GM12878 (cell line): ENCODE measurements at regions not wholly inside any gene's neighbourhood (a gene's known extent, or its start where the extent isn't known, plus 50 kb on each side); places are given as distances from the start of the nearest gene placed in this dataset.
"Not testable (repeated sequence)": the region's sequence is repeated elsewhere in the genome, so short reads cannot be mapped to it uniquely, and the experiment has no call there.

Experiments used
- ATAC-seq: fragments of 200-7000 bp; cut with Tn5 transposase; 3 replicates; pipeline ENCODE4 v1.9.1; 2020; ENCODE audit warnings: mild to moderate bottlenecking, moderate library complexity
- BruUV-seq: library from RNA; stranded (reverse); fragments of 400-500 nt; replicated peaks from 2 replicates; lab custom pipeline; 2021; lab: Mats Ljungman, UMichigan
- CTCF ChIA-PET: fragments of 300-600 bp; sonication (Branson Sonifier 250); formaldehyde crosslinking; extraction: SDS; loops from one replicate; lab custom pipeline; 2021; ENCODE audit warnings: inconsistent platforms; lab: Yijun Ruan, JAX
- POLR2A ChIA-PET: fragments of 350-600 bp; formaldehyde crosslinking; extraction: SDS; loops from one replicate; lab custom pipeline; 2021; ENCODE audit warnings: inconsistent platforms; lab: Charles Lee
- RAD21 ChIA-PET: fragments of 300-600 bp; sonication (Branson Sonifier 250); formaldehyde crosslinking; loops from one replicate; lab custom pipeline; 2023; ENCODE audit warnings: antibody characterized with exemption; ENCODE audit not compliant: unreplicated experiment; lab: Charles Lee
- SMC1A ChIA-PET: fragments of 300-600 bp; sonication (Branson Sonifier 250); formaldehyde crosslinking; loops from one replicate; lab custom pipeline; 2023; ENCODE audit not compliant: unreplicated experiment, uncharacterized antibody; lab: Charles Lee
- DNase-seq: peaks from one replicate; pipeline ENCODE4 v3.0.0-alpha.2; 2011; ENCODE audit warnings: low read depth, low spot score
- FAIRE-seq: peaks from 3 replicates; lab custom pipeline; 2011; peaks lifted over from hg19 to GRCh38; lab: Jason Lieb, UNC
- H2AFZ ChIP-seq: 2 replicates; pipeline ENCODE4 v1.6.0; 2011; ENCODE audit warnings: low read depth, low read length, control low read depth; ENCODE audit not compliant: control insufficient read depth
- H3K27ac ChIP-seq: 2 replicates; pipeline ENCODE4 v1.5.1; 2011; ENCODE audit warnings: control low read depth; ENCODE audit not compliant: control insufficient read depth, insufficient read depth
- H3K27me3 ChIP-seq, 2 experiments: replicated peaks in 1 of 2; 2 replicates each; pipeline versions ENCODE4 v1.6.0 to v1.6.1; 2011; ENCODE audit warnings: low read length in 1 of 2; ENCODE audit not compliant: control insufficient read depth in 2 of 2, insufficient read depth in 2 of 2
- H3K36me3 ChIP-seq, 2 experiments: 2 replicates each; pipeline ENCODE4 v1.5.1; 2011; ENCODE audit warnings: low read length in 1 of 2; ENCODE audit not compliant: control insufficient read depth in 2 of 2, insufficient read depth in 2 of 2
- H3K4me1 ChIP-seq: 2 replicates; pipeline ENCODE4 v1.6.1; 2011; ENCODE audit warnings: mild to moderate bottlenecking, low read length, moderate library complexity, mixed read lengths; ENCODE audit not compliant: control insufficient read depth, insufficient read depth
- H3K4me2 ChIP-seq: 2 replicates; pipeline ENCODE4 v1.6.0; 2011; ENCODE audit warnings: control low read depth; ENCODE audit not compliant: control insufficient read depth, insufficient read depth
- H3K4me3 ChIP-seq: fragments of 200-600 bp; sonication (generic); 2 replicates; pipeline ENCODE4 v1.5.1; 2016
- H3K79me2 ChIP-seq: 2 replicates; pipeline ENCODE4 v1.6.0; 2011; ENCODE audit warnings: low read length; ENCODE audit not compliant: control insufficient read depth, insufficient read depth
- H3K9ac ChIP-seq: 2 replicates; pipeline ENCODE4 v1.8.0; 2011; ENCODE audit warnings: low read length, control low read depth, mixed read lengths; ENCODE audit not compliant: control insufficient read depth, insufficient read depth
- H3K9me3 ChIP-seq: replicated peaks from 3 replicates; pipeline ENCODE4 v1.5.1; 2011; ENCODE audit warnings: mild to moderate bottlenecking, low read length; ENCODE audit not compliant: control insufficient read depth, insufficient read depth
- H4K20me1 ChIP-seq: 2 replicates; pipeline ENCODE4 v1.6.0; 2011; ENCODE audit not compliant: control insufficient read depth, insufficient read depth
- WGBS: methylation state at CpG from one replicate; pipeline ENCODE4 v1.1.6; 2016; ENCODE audit warnings: low lambda C conversion rate; ENCODE audit not compliant: insufficient replicate concordance, insufficient coverage; ENCODE audit errors: missing lambda C conversion rate; 5-methylcytosine and 5-hydroxymethylcytosine counted together
- in situ Hi-C: fragments of 300-500 bp; cut with MboI; formaldehyde crosslinking; loops from 9 replicates; pipeline ENCODE4 v1.14.3; 2018; ENCODE audit warnings: mixed read lengths
- intact Hi-C: fragments of 100-400 bp; cut with micrococcal nuclease; formaldehyde crosslinking; loops from one replicate; pipeline ENCODE4 v1.14.2; 2022; ENCODE audit not compliant: unreplicated experiment

DNA sequence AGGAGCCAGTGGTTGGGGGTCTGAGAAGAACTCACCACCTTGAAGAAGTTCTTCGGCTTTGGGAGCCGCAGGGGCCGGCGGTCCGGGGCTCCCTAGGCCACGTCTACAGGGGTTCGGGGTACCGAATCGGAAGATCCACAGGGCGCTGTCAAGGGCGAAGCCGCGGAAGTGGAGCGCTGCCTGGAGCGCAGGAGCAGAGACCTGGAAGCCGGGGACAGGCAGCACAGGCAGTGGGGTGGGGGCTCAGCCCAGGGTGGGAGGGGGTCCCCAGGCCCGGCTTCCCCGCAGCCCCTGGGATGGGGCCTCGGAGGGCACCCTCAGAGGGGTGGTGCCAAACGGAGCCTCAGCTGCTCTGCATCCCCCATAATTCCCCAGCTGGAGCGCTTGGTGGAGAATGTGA is 93.5 kb upstream of the THOC3 start:
- RAD21 ChIA-PET, in situ Hi-C loops, BruUV-seq: not testable (repeated sequence)

DNA sequence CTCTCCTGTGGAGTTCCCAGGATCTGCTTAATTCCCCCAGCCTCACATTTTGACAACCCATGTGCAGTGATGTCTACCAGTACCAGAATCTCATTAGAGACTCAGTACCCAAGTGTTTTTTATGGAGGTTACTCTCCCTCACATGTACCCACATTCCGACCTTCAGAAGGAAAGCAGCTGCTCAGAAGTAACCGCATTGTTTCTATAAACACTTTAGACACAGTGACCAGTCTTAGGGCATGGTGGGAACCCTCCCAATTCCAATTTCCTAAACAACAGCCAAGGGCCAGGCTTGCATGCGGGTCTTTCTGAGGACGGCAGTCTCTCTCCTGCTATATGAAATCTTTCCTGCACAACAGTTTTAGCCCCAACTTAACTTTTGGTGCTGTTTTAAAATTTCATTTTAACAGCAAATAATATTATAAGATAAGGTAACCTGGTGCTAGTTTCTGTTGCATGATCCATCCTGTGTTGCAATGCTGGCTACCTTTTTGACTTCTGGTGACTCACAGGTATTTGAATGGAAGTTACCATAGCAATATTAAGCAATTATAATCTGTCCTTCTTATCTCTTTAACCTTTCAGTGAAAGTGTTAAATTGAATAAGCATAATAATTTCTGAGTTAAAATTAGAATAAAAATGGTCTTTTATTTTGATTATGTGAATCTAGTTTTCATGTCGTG is 98.3 kb upstream of the THOC3 start:
- POLR2A ChIA-PET, CTCF ChIA-PET, SMC1A ChIA-PET, H3K9me3 ChIP-seq, H3K4me3 ChIP-seq, intact Hi-C loops, in situ Hi-C loops, FAIRE-seq, H3K36me3 ChIP-seq, H3K4me2 ChIP-seq, H4K20me1 ChIP-seq, H3K27me3 ChIP-seq, H3K27ac ChIP-seq, DNase-seq, H3K79me2 ChIP-seq, ATAC-seq, H3K9ac ChIP-seq, H2AFZ ChIP-seq, H3K4me1 ChIP-seq, BruUV-seq, RAD21 ChIA-PET: not testable (repeated sequence)
- 45% methylated on average over 5 of the region's 5 CpGs for WGBS

More for the DNA sequence above, 93.5 kb upstream of the THOC3 start:
- H3K79me2 ChIP-seq, POLR2A ChIA-PET, SMC1A ChIA-PET, H3K36me3 ChIP-seq, H3K27me3 ChIP-seq, CTCF ChIA-PET, H3K4me1 ChIP-seq, H3K9ac ChIP-seq, H2AFZ ChIP-seq, H3K9me3 ChIP-seq, H3K27ac ChIP-seq, intact Hi-C loops, FAIRE-seq, H4K20me1 ChIP-seq, ATAC-seq, H3K4me2 ChIP-seq, DNase-seq, H3K4me3 ChIP-seq: not testable (repeated sequence)
- 90% methylated on average over 8 of the region's 21 CpGs for WGBS

DNA sequence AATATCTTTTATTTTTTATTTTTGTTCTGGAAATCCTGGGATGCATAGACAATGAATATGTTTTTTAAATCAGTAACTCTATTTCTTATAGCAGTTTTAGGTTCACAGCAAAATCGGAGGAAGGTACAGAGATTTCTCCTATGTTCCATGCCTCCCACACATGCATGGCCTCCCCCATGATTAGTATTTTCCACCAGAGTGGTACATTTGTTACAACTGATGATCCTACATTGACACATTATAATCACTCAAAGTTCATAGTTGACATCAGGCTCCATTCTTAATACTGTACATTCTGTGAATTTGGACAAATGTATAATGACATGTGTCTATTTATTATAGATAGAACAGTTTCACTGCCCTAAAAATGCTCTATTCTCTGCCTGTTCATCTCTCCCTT is 99.0 kb upstream of the THOC3 start:
- H3K4me3 ChIP-seq, intact Hi-C loops, in situ Hi-C loops, H3K4me1 ChIP-seq, DNase-seq, H3K9me3 ChIP-seq, FAIRE-seq, H3K9ac ChIP-seq, H3K79me2 ChIP-seq, CTCF ChIA-PET, POLR2A ChIA-PET, BruUV-seq, H2AFZ ChIP-seq, H3K4me2 ChIP-seq, SMC1A ChIA-PET, H3K36me3 ChIP-seq, RAD21 ChIA-PET, H4K20me1 ChIP-seq, H3K27me3 ChIP-seq, ATAC-seq, H3K27ac ChIP-seq: not testable (repeated sequence)
- 0% methylated on average over 1 of the region's 1 CpG for WGBS

DNA sequence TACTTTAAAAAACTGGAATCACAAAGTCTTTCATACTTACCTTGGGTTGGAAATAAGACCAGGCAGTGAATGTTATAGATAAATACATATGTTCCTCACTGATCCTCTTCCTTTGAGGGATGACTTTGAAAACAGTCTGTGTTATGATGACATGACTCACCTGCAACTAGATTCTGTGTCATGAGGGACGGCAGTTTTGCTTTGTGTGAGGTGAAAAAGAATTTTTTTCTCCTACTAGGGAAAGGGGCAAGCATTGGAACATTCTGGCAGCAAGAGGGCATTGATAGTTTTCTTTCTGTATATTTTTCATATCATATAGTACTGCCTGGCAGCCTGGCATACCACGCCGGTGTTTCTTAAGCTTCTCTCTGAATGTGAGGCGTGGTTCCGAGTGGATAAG is 99.8 kb upstream of the THOC3 start:
- H3K9ac ChIP-seq, CTCF ChIA-PET, BruUV-seq, H3K4me2 ChIP-seq, H3K27ac ChIP-seq, H3K4me1 ChIP-seq, RAD21 ChIA-PET, H3K4me3 ChIP-seq, H3K79me2 ChIP-seq, intact Hi-C loops, in situ Hi-C loops, SMC1A ChIA-PET, FAIRE-seq, H3K36me3 ChIP-seq, H3K27me3 ChIP-seq, H2AFZ ChIP-seq, H4K20me1 ChIP-seq, H3K9me3 ChIP-seq, DNase-seq, ATAC-seq, POLR2A ChIA-PET: not testable (repeated sequence)
- 29% methylated on average over 5 of the region's 5 CpGs for WGBS
